NCI-H1436 treated with DMSO at 0.1 percent for 48 hours (cell line): ENCODE measurements at regions not wholly inside any gene's neighbourhood (a gene's known extent, or its start where the extent isn't known, plus 50 kb on each side); places are given as distances from the start of the nearest gene placed in this dataset.
A peak's percentile ranks its signal among the peaks of the same experiment; 100 is the strongest.

Source experiments
- DNase-seq: peaks from one replicate; lab custom pipeline; 2025; lab: John Stamatoyannopoulos, UW

- no peak for DNase-seq
Observed at GRCh38 chr17:77001487-77001886, 133.3 kb downstream of the MGAT5B start.

GRCh38 chr17:77002103-77003045 lies 134.2 kb downstream of the MGAT5B start:
- no peak for DNase-seq

DNA sequence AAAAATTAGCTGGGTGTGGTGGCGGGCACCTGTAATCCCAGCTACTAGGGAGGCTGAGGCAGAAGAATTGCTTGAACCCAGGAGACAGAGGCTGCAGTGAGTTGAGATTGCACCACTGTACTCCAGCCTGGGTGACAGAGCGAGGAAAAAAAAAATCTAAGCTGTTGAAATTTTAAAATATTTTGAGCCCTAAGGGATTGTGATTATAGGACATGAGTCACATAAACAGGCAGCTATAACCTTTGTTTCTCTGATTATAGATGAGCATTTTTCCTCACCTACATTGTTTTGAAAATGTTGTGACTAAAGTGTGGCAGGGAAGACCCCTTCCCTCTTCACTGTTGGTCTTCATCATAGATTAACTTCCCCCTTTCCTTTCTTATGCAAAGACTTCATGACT lies 135.5 kb downstream of the MGAT5B start:
- no peak for DNase-seq

DNA sequence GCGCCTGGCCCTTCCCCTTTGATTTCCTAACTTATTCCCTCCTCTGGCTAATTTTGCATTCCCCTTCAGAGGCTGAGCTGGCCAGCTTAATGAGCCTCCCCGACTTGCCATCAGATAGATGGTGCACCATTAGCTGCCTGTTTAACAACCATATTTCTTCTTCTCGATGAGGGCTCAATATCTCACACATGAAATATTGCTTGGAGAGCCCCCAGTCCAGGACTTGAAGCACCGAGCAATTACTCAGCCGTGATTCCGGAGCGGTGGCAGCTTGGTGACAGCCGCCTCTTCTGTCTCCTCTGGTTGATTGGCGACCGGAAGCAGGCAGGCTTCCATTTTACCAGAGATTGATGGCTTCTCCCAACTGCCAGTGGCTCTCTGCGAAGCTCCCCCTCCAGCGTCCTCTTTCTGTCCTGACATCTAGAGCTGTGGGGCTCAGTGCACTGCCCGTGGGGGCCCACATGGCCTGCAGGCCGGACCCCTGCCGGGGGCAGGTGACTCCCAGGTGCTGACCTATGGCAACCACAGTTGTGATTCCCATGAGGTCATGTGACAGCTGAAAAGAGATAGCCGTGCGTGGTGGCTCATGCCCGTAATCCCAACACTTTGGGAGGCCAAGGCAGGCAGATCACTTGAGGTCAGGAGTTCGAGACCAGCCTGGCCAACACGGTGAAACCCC lies 133.7 kb upstream of the SEC14L1 start:
- no peak for DNase-seq

- DNase-seq = no peak
Observed at GRCh38 chr17:77009877-77010276, 130.9 kb upstream of the SEC14L1 start.

- no peak for DNase-seq
Observed at GRCh38 chr17:77010667-77011066, 130.1 kb upstream of the SEC14L1 start.

- DNase-seq = peak; percentile 7
Observed at GRCh38 chr17:77011173-77012011, 129.4 kb upstream of the SEC14L1 start.

- DNase-seq = no peak
Observed at GRCh38 chr17:77018504-77018903, 122.3 kb upstream of the SEC14L1 start.

DNA sequence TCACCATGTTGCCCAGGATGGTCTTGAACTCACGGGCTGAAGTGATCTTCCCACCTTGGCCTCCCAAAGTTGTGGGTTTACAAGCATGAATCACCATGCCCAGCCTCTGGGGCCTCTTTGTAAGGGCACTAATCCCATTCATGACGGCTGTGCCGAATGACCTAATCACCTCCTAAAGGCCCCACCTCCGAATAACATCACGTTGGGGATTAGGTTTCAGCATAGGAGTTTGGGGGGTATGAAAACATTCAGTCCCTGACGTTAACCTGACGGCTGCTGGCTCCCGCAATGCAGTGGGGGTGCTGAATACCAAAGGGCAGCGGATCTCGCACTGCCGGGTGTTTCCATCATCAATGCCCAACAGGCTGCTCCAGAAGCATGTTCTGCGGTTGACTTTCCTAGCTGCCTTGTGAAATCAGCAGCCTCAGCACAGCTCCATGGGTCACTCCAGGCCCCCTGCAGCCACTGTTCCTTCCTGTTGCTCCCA lies 120.8 kb upstream of the SEC14L1 start:
- DNase-seq = no peak

- DNase-seq = no peak
Observed at GRCh38 chr17:77020973-77021372, 119.8 kb upstream of the SEC14L1 start.

GRCh38 chr17:77022766-77023165 lies 118.0 kb upstream of the SEC14L1 start:
- DNase-seq = no peak

GRCh38 chr17:77025781-77026180 lies 115.0 kb upstream of the SEC14L1 start:
- DNase-seq = no peak

- no peak for DNase-seq
Observed at GRCh38 chr17:77027271-77027889, 113.4 kb upstream of the SEC14L1 start.

GRCh38 chr17:77028900-77029299 lies 111.9 kb upstream of the SEC14L1 start:
- no peak for DNase-seq

GRCh38 chr17:77032929-77033328 lies 107.8 kb upstream of the SEC14L1 start:
- no peak for DNase-seq

DNA sequence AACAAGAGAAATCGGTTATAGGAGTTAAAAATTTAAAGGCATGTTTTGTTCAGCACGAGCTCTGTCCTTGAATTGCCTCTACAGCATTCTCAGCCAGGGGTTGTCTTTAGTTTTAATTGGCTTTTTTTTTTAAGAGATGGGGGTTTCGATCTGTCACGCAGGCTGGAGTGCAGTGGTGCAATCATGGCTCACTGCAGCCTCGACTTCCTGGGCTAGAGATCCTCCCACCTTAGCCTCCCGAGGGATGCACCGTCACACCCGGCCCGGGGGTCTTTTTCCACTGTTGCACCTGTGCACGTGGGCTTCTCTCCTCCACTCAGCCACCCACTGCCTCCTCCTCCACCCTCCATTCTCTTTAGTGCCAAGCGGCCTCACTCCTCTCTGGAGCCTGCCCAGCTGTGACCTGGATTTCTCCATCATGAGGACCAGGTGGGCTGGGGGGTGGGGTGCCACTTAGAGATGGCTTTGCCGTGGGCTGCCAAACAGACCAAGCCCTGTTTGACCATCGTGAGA lies 106.8 kb upstream of the SEC14L1 start:
- DNase-seq = no peak

DNA sequence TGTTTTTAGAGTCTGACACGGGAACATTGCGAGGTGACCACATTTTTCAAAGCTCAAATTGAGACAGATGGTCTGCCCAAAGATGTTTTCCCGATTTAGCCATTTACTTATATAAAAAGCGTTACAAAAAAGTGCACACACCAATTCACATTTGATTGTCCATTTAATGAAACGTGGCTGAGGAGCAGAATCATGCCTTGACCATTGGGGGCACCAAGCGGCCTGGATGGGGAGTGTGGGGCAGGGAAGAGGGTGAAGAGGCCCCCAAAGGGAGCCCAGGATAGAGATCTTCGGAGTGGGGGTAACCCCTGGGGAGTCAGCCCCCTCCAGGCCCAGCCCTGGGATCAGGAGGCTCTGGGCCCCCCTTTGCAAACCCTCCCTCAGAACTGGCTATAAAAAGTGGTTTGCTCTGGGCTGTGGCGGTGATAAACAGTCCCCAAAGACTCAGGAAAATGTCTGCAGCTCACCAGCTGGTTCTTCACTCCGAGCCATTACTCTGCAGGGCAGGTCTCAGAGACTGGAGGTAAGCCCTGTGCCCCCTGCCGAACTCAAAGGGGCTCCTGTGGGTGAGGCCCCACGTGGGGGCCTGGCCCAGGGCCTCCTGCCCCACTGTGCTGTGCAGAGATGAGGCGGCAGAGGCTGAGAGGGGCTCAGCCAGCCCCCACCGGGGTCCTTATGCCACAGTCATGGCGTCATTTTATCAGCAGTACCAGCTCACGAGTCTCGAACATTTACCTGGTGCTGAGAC lies 105.9 kb upstream of the SEC14L1 start:
- DNase-seq = no peak

DNA sequence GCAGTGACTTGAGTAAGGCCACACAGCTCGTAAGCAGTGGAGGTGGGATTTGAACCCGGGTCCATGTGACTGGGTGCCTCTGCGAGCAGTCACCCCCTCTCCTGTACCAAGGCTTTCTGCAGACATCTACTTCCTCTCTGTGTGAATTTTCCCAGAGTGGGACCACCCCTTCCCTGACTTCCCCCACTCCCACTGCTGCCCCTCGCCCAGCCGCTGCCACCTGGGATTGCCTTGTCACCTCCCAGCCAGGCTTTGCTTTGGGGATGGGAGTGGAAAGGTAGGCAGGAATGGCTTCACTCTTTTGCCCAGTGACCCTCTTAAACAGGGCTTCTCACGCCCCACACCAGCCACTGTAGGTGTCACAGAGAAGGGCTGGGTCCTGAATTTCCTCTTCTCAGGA lies 105.2 kb upstream of the SEC14L1 start:
- no peak for DNase-seq

- no peak for DNase-seq
Observed at GRCh38 chr17:77036136-77036840, 104.5 kb upstream of the SEC14L1 start.

GRCh38 chr17:77036841-77037381 lies 103.9 kb upstream of the SEC14L1 start:
- DNase-seq = no peak
